ENCODE measurements at regions not wholly inside any gene's neighbourhood (a gene's known extent, or its start where the extent isn't known, plus 50 kb on each side); places are given as distances from the start of the nearest gene placed in this dataset.

DNA sequence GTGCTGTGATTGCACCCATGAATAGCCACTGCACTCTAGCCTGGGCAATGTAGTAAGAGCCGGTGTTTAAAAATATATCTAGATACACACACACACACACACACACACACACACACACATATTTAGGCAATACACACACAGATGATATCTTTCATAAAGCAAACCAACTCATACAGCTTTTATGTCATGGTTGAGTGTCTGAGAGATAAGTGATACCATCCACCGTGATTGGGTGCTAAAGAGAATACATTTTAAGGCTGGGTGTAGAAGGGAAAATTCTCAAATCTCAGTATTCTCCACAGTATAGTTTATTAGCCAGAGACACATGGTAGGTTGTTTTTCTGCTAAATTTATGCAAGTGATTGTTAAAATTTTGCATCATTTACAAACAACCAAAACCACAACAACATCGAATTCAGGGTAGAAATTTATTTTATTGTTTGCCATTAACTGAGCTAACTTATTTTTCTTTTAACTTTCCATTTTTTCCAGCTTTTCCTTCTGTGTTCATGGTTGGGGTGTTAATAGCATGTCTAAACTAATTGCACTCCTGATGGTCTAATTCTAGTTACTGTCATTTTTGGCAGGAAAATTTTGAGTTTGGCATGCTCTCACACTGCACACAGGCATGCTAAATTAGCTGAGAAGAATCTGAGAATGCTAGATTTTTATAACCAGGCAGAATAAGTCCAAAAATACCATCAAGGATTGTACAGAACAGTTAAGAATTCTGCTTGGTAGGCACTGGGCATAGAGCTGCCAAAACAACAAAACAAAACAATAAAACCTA lies 57.9 kb upstream of the SYPL1 start:
- Mint-ChIP-seq H3K27me3 (no peaks in the 10 kb centered on the region), H3K9me3 (ENCODE audit: insufficient read depth) (no peaks in the 10 kb centered on the region), H3K4me1 (peaks cover 10% of the 10 kb centered on the region), H3K27ac (no peak overlapping the region), H3K4me3 (no peak overlapping the region)
- H3K27ac ChIP-seq (ENCODE audit: low read length in 2 of 2), result no peak overlapping the region
- no CpG with 5 or more reads among the region's 3 CpGs for WGBS (ENCODE audit: insufficient coverage)
- no peak overlapping the region for H3K4me2 ChIP-seq (replicated peaks; ENCODE audit: low read depth, low read length, poor library complexity, severe bottlenecking)
- H3K9ac ChIP-seq (ENCODE audit: low read length), result no peak overlapping the region
- no peak overlapping the region for H3K4me3 ChIP-seq (ENCODE audit: control extremely low read depth in 1 of 5, extremely low read depth in 1 of 5, insufficient read depth in 1 of 5, low read depth in 2 of 5, low read length in 4 of 5)
- intact Hi-C loops (cut with micrococcal nuclease), result loop anchor here (5.0 kb wide), 1 partner anchor 293 kb away; the partner anchor contains the start of gene ATXN7L1
- H2AFZ ChIP-seq (ENCODE audit: insufficient read depth, low read depth, low read length, poor library complexity, severe bottlenecking), result no peak overlapping the region
- no peaks in the 10 kb centered on the region for H3K27me3 ChIP-seq (replicated peaks in 1 of 4; ENCODE audit: control extremely low read depth in 1 of 4, control insufficient read depth in 3 of 4, insufficient read depth in 4 of 4, low read length in 3 of 4)
- POLR2A ChIA-PET, result no interaction called here
- TF ChIP-seq, protein P1, sequence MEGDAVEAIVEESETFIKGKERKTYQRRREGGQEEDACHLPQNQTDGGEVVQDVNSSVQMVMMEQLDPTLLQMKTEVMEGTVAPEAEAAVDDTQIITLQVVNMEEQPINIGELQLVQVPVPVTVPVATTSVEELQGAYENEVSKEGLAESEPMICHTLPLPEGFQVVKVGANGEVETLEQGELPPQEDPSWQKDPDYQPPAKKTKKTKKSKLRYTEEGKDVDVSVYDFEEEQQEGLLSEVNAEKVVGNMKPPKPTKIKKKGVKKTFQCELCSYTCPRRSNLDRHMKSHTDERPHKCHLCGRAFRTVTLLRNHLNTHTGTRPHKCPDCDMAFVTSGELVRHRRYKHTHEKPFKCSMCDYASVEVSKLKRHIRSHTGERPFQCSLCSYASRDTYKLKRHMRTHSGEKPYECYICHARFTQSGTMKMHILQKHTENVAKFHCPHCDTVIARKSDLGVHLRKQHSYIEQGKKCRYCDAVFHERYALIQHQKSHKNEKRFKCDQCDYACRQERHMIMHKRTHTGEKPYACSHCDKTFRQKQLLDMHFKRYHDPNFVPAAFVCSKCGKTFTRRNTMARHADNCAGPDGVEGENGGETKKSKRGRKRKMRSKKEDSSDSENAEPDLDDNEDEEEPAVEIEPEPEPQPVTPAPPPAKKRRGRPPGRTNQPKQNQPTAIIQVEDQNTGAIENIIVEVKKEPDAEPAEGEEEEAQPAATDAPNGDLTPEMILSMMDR (IDR thresholded peaks at IDR 0.05), result no peak
- no peak for TF ChIP-seq EZH2 (IDR thresholded peaks at IDR 0.05; ENCODE audit: borderline replicate concordance, insufficient read depth, low read depth, low read length, poor library complexity, severe bottlenecking)
- H3K4me1 ChIP-seq (ENCODE audit: control insufficient read depth in 2 of 2, insufficient read depth in 2 of 2, low read length in 2 of 2), result no peaks in the 10 kb centered on the region
- no peaks in the 10 kb centered on the region for H4K20me1 ChIP-seq (ENCODE audit: control insufficient read depth, insufficient read depth, low read length, poor library complexity, severe bottlenecking)
- no peaks in the 10 kb centered on the region for H3K79me2 ChIP-seq (ENCODE audit: control insufficient read depth, insufficient read depth, low read length)
- CTCF ChIA-PET, result interaction anchor here (0.6 to 11.1 kb wide), 8 partner anchors 17 to 514 kb away, joined by 3 to 159 read pairs (median 10); no protein-coding TSS in a partner anchor
- DNase-seq, result no peak
- ATAC-seq (ENCODE audit: low read depth), result no peak
- no peaks in the 10 kb centered on the region for H3K36me3 ChIP-seq (replicated peaks in 1 of 2; ENCODE audit: control extremely low read depth in 1 of 2, control insufficient read depth in 1 of 2, extremely low read depth in 1 of 2, insufficient read depth in 2 of 2, low read length in 1 of 2)
- no peaks in the 10 kb centered on the region for H3K9me3 ChIP-seq (ENCODE audit: control extremely low read depth in 1 of 3, control insufficient read depth in 2 of 3, insufficient read depth in 1 of 3, low read length in 2 of 3)

All from B cell (primary cell).